ENCODE measurements at regions not wholly inside any gene's neighbourhood (a gene's known extent, or its start where the extent isn't known, plus 50 kb on each side); places are given as distances from the start of the nearest gene placed in this dataset.

DNA sequence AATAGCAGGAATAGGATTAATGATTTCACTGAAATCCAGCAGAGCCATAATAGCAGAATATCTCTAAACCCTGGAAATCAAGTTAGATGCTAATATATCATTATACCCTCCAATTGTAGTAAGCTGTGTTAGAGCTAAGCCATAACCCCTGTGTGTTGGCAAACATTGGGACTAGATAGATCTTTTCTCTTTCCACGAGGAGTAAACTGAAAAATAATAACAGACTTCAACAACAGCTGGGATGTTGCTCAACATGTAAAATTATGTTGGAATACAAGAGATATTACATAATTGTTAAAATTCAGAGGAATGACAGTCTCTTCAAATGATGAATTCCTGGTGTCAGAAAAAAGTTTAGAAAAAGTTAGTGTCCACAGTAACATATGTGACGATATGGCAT, 383.8 kb downstream of the SNAPC1 start:
- TF ChIP-seq, protein P1, sequence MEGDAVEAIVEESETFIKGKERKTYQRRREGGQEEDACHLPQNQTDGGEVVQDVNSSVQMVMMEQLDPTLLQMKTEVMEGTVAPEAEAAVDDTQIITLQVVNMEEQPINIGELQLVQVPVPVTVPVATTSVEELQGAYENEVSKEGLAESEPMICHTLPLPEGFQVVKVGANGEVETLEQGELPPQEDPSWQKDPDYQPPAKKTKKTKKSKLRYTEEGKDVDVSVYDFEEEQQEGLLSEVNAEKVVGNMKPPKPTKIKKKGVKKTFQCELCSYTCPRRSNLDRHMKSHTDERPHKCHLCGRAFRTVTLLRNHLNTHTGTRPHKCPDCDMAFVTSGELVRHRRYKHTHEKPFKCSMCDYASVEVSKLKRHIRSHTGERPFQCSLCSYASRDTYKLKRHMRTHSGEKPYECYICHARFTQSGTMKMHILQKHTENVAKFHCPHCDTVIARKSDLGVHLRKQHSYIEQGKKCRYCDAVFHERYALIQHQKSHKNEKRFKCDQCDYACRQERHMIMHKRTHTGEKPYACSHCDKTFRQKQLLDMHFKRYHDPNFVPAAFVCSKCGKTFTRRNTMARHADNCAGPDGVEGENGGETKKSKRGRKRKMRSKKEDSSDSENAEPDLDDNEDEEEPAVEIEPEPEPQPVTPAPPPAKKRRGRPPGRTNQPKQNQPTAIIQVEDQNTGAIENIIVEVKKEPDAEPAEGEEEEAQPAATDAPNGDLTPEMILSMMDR (CRISPR knock-in tag; IDR thresholded peaks at IDR 0.05), result no peak
- TF ChIP-seq ELF1 (CRISPR knock-in tag; IDR thresholded peaks at IDR 0.05) (no peak), PREB (CRISPR knock-in tag; IDR thresholded peaks at IDR 0.05) (no peak), POLR2A (IDR thresholded peaks at IDR 0.05; ENCODE audit: insufficient read depth in 1 of 2, low read depth in 2 of 2, low read length in 2 of 2) (no peak), SP2 (CRISPR knock-in tag; IDR thresholded peaks at IDR 0.05) (no peak)
- TF ChIP-seq, protein P2, sequence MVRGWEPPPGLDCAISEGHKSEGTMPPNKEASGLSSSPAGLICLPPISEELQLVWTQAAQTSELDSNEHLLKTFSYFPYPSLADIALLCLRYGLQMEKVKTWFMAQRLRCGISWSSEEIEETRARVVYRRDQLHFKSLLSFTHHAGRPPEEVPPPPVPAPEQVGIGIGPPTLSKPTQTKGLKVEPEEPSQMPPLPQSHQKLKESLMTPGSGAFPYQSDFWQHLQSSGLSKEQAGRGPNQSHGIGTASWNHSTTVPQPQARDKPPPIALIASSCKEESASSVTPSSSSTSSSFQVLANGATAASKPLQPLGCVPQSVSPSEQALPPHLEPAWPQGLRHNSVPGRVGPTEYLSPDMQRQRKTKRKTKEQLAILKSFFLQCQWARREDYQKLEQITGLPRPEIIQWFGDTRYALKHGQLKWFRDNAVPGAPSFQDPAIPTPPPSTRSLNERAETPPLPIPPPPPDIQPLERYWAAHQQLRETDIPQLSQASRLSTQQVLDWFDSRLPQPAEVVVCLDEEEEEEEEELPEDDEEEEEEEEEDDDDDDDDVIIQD (CRISPR knock-in tag; IDR thresholded peaks at IDR 0.05; ENCODE audit: low read depth), result no peak

All from HepG2 (cell line).